Right renal cortex interstitium (tissue), 3 donors: ENCODE measurements at regions not wholly inside any gene's neighbourhood (a gene's known extent, or its start where the extent isn't known, plus 50 kb on each side); places are given as distances from the start of the nearest gene placed in this dataset.

Experiments
- DNase-seq, 3 donors: peaks; one replicate each; pipeline ENCODE4 v3.0.0-alpha.2; 2013; ENCODE audit warnings: low read depth in 3 of 3, low spot score in 2 of 3

GRCh38 chr2:2879781-2880180 lies 497.8 kb downstream of the EIPR1 start:
- no peak for DNase-seq

- no peak for DNase-seq
Measured at GRCh38 chr2:2879071-2879470, 498.5 kb downstream of the EIPR1 start.

- DNase-seq, result no peak
Measured at GRCh38 chr2:2877427-2877826, 500.2 kb downstream of the EIPR1 start.

- DNase-seq, result peak in 2 of 3 donors; percentile 36 to 41
Measured at GRCh38 chr2:2876331-2877221, 501.0 kb downstream of the EIPR1 start.

- DNase-seq, result no peak
Measured at GRCh38 chr2:2875831-2876230, 501.8 kb downstream of the EIPR1 start.

GRCh38 chr2:2875296-2875695 lies 502.3 kb downstream of the EIPR1 start:
- DNase-seq, result no peak

GRCh38 chr2:2874805-2875204 lies 502.8 kb downstream of the EIPR1 start:
- no peak for DNase-seq

- DNase-seq, result no peak
Measured at GRCh38 chr2:2874341-2874740, 503.3 kb downstream of the EIPR1 start.

GRCh38 chr2:2873450-2873811 lies 504.2 kb downstream of the EIPR1 start:
- no peak for DNase-seq

GRCh38 chr2:2872713-2873449 lies 504.7 kb downstream of the EIPR1 start:
- DNase-seq, result no peak

GRCh38 chr2:2872309-2872617 lies 505.4 kb downstream of the EIPR1 start:
- DNase-seq, result no peak

- no peak for DNase-seq
Measured at GRCh38 chr2:2871480-2872308, 505.9 kb downstream of the EIPR1 start.

GRCh38 chr2:2870106-2870505 lies 507.5 kb downstream of the EIPR1 start:
- no peak for DNase-seq

- DNase-seq, result no peak
Measured at GRCh38 chr2:2869553-2869952, 508.1 kb downstream of the EIPR1 start.

GRCh38 chr2:2868085-2868484 lies 509.5 kb downstream of the EIPR1 start:
- DNase-seq, result no peak

GRCh38 chr2:2867397-2867979 lies 510.1 kb downstream of the EIPR1 start:
- no peak for DNase-seq

- no peak for DNase-seq
Measured at GRCh38 chr2:2866459-2866858, 511.2 kb downstream of the EIPR1 start.

- DNase-seq, result no peak
Measured at GRCh38 chr2:2862386-2862785, 515.2 kb downstream of the EIPR1 start.

- no peak for DNase-seq
Measured at GRCh38 chr2:2861666-2862240, 515.9 kb downstream of the EIPR1 start.

GRCh38 chr2:2860589-2861300 lies 516.9 kb downstream of the EIPR1 start:
- DNase-seq, result no peak
